GM12878 (cell line): ENCODE measurements at regions not wholly inside any gene's neighbourhood (a gene's known extent, or its start where the extent isn't known, plus 50 kb on each side); places are given as distances from the start of the nearest gene placed in this dataset.

Source experiments
- ATAC-seq: fragments of 200-7000 bp; cut with Tn5 transposase; 3 replicates; pipeline ENCODE4 v1.9.1; 2020; ENCODE audit warnings: mild to moderate bottlenecking, moderate library complexity
- BruUV-seq: library from RNA; stranded (reverse); fragments of 400-500 nt; replicated peaks from 2 replicates; lab custom pipeline; 2021; lab: Mats Ljungman, UMichigan
- CTCF ChIA-PET: fragments of 300-600 bp; sonication (Branson Sonifier 250); formaldehyde crosslinking; extraction: SDS; loops from one replicate; lab custom pipeline; 2021; ENCODE audit warnings: inconsistent platforms; lab: Yijun Ruan, JAX
- POLR2A ChIA-PET: fragments of 350-600 bp; formaldehyde crosslinking; extraction: SDS; loops from one replicate; lab custom pipeline; 2021; ENCODE audit warnings: inconsistent platforms; lab: Charles Lee
- RAD21 ChIA-PET: fragments of 300-600 bp; sonication (Branson Sonifier 250); formaldehyde crosslinking; loops from one replicate; lab custom pipeline; 2023; ENCODE audit warnings: antibody characterized with exemption; ENCODE audit not compliant: unreplicated experiment; lab: Charles Lee
- SMC1A ChIA-PET: fragments of 300-600 bp; sonication (Branson Sonifier 250); formaldehyde crosslinking; loops from one replicate; lab custom pipeline; 2023; ENCODE audit not compliant: unreplicated experiment, uncharacterized antibody; lab: Charles Lee
- DNase-seq: peaks from one replicate; pipeline ENCODE4 v3.0.0-alpha.2; 2011; ENCODE audit warnings: low read depth, low spot score
- FAIRE-seq: peaks from 3 replicates; lab custom pipeline; 2011; peaks lifted over from hg19 to GRCh38; lab: Jason Lieb, UNC
- H2AFZ ChIP-seq: 2 replicates; pipeline ENCODE4 v1.6.0; 2011; ENCODE audit warnings: low read depth, low read length, control low read depth; ENCODE audit not compliant: control insufficient read depth
- H3K27ac ChIP-seq: 2 replicates; pipeline ENCODE4 v1.5.1; 2011; ENCODE audit warnings: control low read depth; ENCODE audit not compliant: control insufficient read depth, insufficient read depth
- H3K27me3 ChIP-seq, 2 experiments: replicated peaks in 1 of 2; 2 replicates each; pipeline versions ENCODE4 v1.6.0 to v1.6.1; 2011; ENCODE audit warnings: low read length in 1 of 2; ENCODE audit not compliant: control insufficient read depth in 2 of 2, insufficient read depth in 2 of 2
- H3K36me3 ChIP-seq, 2 experiments: 2 replicates each; pipeline ENCODE4 v1.5.1; 2011; ENCODE audit warnings: low read length in 1 of 2; ENCODE audit not compliant: control insufficient read depth in 2 of 2, insufficient read depth in 2 of 2
- H3K4me1 ChIP-seq: 2 replicates; pipeline ENCODE4 v1.6.1; 2011; ENCODE audit warnings: mild to moderate bottlenecking, low read length, moderate library complexity, mixed read lengths; ENCODE audit not compliant: control insufficient read depth, insufficient read depth
- H3K4me2 ChIP-seq: 2 replicates; pipeline ENCODE4 v1.6.0; 2011; ENCODE audit warnings: control low read depth; ENCODE audit not compliant: control insufficient read depth, insufficient read depth
- H3K4me3 ChIP-seq: fragments of 200-600 bp; sonication (generic); 2 replicates; pipeline ENCODE4 v1.5.1; 2016
- H3K79me2 ChIP-seq: 2 replicates; pipeline ENCODE4 v1.6.0; 2011; ENCODE audit warnings: low read length; ENCODE audit not compliant: control insufficient read depth, insufficient read depth
- H3K9ac ChIP-seq: 2 replicates; pipeline ENCODE4 v1.8.0; 2011; ENCODE audit warnings: low read length, control low read depth, mixed read lengths; ENCODE audit not compliant: control insufficient read depth, insufficient read depth
- H3K9me3 ChIP-seq: replicated peaks from 3 replicates; pipeline ENCODE4 v1.5.1; 2011; ENCODE audit warnings: mild to moderate bottlenecking, low read length; ENCODE audit not compliant: control insufficient read depth, insufficient read depth
- H4K20me1 ChIP-seq: 2 replicates; pipeline ENCODE4 v1.6.0; 2011; ENCODE audit not compliant: control insufficient read depth, insufficient read depth
- BCL11A ChIP-seq: IDR thresholded peaks from 2 replicates; pipeline ENCODE4 v1.6.1; 2011; ENCODE audit warnings: low read depth, low read length
- PAX8 ChIP-seq: fragments of 450-650 bp; IDR thresholded peaks from 2 replicates; pipeline ENCODE4 v1.6.1; 2017; ENCODE audit warnings: mild to moderate bottlenecking, moderate library complexity
- PML ChIP-seq: IDR thresholded peaks from 2 replicates; pipeline ENCODE4 v1.6.1; 2012; ENCODE audit warnings: low read length, inconsistent platforms
- RAD21 ChIP-seq: IDR thresholded peaks from 2 replicates; pipeline ENCODE4 v1.6.1; 2011; ENCODE audit warnings: mild to moderate bottlenecking, low read depth, low read length, moderate library complexity; ENCODE audit not compliant: insufficient read depth
- TAF1 ChIP-seq: IDR thresholded peaks from 2 replicates; pipeline ENCODE4 v1.6.1; 2011; ENCODE audit warnings: mild to moderate bottlenecking, low read depth, low read length, borderline replicate concordance
- WGBS: methylation state at CpG from one replicate; pipeline ENCODE4 v1.1.6; 2016; ENCODE audit warnings: low lambda C conversion rate; ENCODE audit not compliant: insufficient replicate concordance, insufficient coverage; ENCODE audit errors: missing lambda C conversion rate; 5-methylcytosine and 5-hydroxymethylcytosine counted together
- in situ Hi-C: fragments of 300-500 bp; cut with MboI; formaldehyde crosslinking; loops from 9 replicates; pipeline ENCODE4 v1.14.3; 2018; ENCODE audit warnings: mixed read lengths
- intact Hi-C: fragments of 100-400 bp; cut with micrococcal nuclease; formaldehyde crosslinking; loops from one replicate; pipeline ENCODE4 v1.14.2; 2022; ENCODE audit not compliant: unreplicated experiment
- TF ChIP-seq, protein P1 (sequence below): fragments of 450-650 bp; IDR thresholded peaks from 2 replicates; pipeline ENCODE4 v1.6.1; 2017; ENCODE audit warnings: mild to moderate bottlenecking, moderate library complexity
- TF ChIP-seq, protein P2 (sequence below): fragments of 450-650 bp; IDR thresholded peaks from 2 replicates; pipeline ENCODE4 v1.6.1; 2017; ENCODE audit warnings: mild to moderate bottlenecking
- TF ChIP-seq, protein P3 (sequence below): IDR thresholded peaks from 2 replicates; pipeline ENCODE4 v1.6.1; 2012; ENCODE audit warnings: improper control_type of control experiment, low read depth, low read length; ENCODE audit not compliant: insufficient replicate concordance

DNA sequence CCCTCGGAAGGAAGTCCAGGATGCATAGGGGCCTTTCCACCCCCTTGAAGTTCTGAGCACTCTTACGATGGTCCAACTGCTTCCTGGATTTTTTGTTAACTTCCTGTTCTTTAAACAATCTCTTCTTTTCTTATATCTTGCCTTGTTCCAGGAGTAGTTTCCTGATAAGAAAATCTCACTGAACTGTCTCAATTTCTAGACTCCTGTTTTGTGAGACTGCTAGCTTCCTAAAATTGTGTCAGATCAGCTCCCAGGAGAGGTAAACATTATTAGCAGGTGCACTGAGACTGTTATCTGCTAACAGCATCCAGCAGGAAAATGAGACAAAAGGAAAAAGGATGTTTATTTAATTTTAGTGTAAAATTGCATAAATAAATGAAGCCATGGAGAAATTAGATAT lies 106.2 kb upstream of the PITRM1 start:
- in situ Hi-C loops: no loop called here
- H3K9me3 ChIP-seq: no peaks in the 10 kb centered on the region
- no peak overlapping the region for H3K4me2 ChIP-seq
- POLR2A ChIA-PET: no interaction called here
- no peak overlapping the region for H2AFZ ChIP-seq
- no peaks in the 10 kb centered on the region for H3K79me2 ChIP-seq
- ATAC-seq: no peak
- H3K9ac ChIP-seq: no peak overlapping the region
- intact Hi-C loops: no loop called here
- no peak overlapping the region for H3K4me3 ChIP-seq
- TF ChIP-seq PML: no peak
- TF ChIP-seq, protein P1, sequence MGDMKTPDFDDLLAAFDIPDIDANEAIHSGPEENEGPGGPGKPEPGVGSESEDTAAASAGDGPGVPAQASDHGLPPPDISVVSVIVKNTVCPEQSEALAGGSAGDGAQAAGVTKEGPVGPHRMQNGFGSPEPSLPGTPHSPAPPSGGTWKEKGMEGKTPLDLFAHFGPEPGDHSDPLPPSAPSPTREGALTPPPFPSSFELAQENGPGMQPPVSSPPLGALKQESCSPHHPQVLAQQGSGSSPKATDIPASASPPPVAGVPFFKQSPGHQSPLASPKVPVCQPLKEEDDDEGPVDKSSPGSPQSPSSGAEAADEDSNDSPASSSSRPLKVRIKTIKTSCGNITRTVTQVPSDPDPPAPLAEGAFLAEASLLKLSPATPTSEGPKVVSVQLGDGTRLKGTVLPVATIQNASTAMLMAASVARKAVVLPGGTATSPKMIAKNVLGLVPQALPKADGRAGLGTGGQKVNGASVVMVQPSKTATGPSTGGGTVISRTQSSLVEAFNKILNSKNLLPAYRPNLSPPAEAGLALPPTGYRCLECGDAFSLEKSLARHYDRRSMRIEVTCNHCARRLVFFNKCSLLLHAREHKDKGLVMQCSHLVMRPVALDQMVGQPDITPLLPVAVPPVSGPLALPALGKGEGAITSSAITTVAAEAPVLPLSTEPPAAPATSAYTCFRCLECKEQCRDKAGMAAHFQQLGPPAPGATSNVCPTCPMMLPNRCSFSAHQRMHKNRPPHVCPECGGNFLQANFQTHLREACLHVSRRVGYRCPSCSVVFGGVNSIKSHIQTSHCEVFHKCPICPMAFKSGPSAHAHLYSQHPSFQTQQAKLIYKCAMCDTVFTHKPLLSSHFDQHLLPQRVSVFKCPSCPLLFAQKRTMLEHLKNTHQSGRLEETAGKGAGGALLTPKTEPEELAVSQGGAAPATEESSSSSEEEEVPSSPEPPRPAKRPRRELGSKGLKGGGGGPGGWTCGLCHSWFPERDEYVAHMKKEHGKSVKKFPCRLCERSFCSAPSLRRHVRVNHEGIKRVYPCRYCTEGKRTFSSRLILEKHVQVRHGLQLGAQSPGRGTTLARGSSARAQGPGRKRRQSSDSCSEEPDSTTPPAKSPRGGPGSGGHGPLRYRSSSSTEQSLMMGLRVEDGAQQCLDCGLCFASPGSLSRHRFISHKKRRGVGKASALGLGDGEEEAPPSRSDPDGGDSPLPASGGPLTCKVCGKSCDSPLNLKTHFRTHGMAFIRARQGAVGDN: no peak
- TF ChIP-seq PAX8: no peak
- TF ChIP-seq, protein P2, sequence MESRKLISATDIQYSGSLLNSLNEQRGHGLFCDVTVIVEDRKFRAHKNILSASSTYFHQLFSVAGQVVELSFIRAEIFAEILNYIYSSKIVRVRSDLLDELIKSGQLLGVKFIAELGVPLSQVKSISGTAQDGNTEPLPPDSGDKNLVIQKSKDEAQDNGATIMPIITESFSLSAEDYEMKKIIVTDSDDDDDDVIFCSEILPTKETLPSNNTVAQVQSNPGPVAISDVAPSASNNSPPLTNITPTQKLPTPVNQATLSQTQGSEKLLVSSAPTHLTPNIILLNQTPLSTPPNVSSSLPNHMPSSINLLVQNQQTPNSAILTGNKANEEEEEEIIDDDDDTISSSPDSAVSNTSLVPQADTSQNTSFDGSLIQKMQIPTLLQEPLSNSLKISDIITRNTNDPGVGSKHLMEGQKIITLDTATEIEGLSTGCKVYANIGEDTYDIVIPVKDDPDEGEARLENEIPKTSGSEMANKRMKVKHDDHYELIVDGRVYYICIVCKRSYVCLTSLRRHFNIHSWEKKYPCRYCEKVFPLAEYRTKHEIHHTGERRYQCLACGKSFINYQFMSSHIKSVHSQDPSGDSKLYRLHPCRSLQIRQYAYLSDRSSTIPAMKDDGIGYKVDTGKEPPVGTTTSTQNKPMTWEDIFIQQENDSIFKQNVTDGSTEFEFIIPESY: no peak
- TF ChIP-seq, protein P3, sequence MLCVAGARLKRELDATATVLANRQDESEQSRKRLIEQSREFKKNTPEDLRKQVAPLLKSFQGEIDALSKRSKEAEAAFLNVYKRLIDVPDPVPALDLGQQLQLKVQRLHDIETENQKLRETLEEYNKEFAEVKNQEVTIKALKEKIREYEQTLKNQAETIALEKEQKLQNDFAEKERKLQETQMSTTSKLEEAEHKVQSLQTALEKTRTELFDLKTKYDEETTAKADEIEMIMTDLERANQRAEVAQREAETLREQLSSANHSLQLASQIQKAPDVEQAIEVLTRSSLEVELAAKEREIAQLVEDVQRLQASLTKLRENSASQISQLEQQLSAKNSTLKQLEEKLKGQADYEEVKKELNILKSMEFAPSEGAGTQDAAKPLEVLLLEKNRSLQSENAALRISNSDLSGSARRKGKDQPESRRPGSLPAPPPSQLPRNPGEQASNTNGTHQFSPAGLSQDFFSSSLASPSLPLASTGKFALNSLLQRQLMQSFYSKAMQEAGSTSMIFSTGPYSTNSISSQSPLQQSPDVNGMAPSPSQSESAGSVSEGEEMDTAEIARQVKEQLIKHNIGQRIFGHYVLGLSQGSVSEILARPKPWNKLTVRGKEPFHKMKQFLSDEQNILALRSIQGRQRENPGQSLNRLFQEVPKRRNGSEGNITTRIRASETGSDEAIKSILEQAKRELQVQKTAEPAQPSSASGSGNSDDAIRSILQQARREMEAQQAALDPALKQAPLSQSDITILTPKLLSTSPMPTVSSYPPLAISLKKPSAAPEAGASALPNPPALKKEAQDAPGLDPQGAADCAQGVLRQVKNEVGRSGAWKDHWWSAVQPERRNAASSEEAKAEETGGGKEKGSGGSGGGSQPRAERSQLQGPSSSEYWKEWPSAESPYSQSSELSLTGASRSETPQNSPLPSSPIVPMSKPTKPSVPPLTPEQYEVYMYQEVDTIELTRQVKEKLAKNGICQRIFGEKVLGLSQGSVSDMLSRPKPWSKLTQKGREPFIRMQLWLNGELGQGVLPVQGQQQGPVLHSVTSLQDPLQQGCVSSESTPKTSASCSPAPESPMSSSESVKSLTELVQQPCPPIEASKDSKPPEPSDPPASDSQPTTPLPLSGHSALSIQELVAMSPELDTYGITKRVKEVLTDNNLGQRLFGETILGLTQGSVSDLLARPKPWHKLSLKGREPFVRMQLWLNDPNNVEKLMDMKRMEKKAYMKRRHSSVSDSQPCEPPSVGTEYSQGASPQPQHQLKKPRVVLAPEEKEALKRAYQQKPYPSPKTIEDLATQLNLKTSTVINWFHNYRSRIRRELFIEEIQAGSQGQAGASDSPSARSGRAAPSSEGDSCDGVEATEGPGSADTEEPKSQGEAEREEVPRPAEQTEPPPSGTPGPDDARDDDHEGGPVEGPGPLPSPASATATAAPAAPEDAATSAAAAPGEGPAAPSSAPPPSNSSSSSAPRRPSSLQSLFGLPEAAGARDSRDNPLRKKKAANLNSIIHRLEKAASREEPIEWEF: no peak
- TF ChIP-seq TAF1: no peak
- no peak for TF ChIP-seq BCL11A
- TF ChIP-seq RAD21: no peak
- TF ChIP-seq, all 136 proteins: peak for 0
- SMC1A ChIA-PET: no interaction called here
- no TSS peak for BruUV-seq
- Histone ChIP-seq H3K36me3 (no peaks in the 10 kb centered on the region), H3K27ac (no peak overlapping the region), H4K20me1 (no peaks in the 10 kb centered on the region), H3K4me1 (no peaks in the 10 kb centered on the region), H3K27me3 (no peaks in the 10 kb centered on the region)
- CTCF ChIA-PET: no interaction called here
- FAIRE-seq (no peak), DNase-seq (no peak)
- 20% methylated on average over 2 of the region's 2 CpGs for WGBS
- RAD21 ChIA-PET: no interaction called here
